Renal cortex interstitium (tissue), 11 donors: ENCODE measurements at regions not wholly inside any gene's neighbourhood (a gene's known extent, or its start where the extent isn't known, plus 50 kb on each side); places are given as distances from the start of the nearest gene placed in this dataset.
A peak's percentile ranks its signal among the peaks of the same experiment; 100 is the strongest.

Experiments
- DNase-seq, 11 donors: peaks; one replicate each; pipeline ENCODE4 v3.0.0-alpha.2; 2013; ENCODE audit warnings: low read depth in 9 of 11, low spot score in 4 of 11; ENCODE audit errors: extremely low read depth in 1 of 11

- peak in 1 of 11 donors; percentile 14 for DNase-seq
Measured at GRCh38 chr2:220270481-220271070, 643.1 kb downstream of the SLC4A3 start.

GRCh38 chr2:220272656-220273055 lies 645.2 kb downstream of the SLC4A3 start:
- no peak for DNase-seq

DNA sequence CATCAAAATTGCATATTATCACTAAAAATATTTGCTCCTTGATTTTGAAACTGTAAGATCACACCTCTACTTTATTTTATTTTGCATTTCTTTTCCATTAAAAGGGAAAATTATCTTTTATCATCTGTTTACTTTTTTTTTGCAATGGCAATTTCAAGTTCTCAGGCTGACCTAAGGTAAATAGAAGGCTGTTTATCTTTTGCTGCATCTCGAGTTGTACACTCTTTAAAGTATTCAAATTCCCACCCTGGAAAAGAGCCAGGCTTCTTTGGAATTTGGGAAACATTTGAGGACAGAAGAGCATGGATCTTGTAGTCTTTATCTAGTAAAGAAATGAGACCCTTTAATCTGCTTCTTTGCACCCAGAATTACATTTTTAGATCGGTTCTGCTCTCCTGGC lies 645.7 kb downstream of the SLC4A3 start:
- DNase-seq = no peak

DNA sequence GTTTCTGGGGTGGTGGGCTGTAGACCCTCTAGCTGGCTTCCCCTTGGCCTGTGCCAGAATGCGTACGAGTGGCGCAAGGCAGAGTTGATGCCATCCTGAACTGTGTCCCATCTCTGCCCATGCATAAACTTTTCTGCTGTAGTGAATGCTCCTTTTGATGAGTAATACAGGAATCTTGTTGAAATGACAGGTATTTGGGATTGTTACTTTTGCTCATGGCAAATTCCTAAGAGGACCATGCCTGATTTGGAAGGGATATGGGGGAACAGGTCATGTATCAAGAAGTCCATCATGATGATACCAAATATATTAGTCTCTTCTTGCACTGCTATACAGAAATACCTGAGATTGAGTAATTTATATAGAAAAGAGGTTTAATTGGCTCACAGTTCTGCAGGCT lies 648.0 kb downstream of the SLC4A3 start:
- no peak for DNase-seq

- no peak for DNase-seq
Measured at GRCh38 chr2:220276741-220277444, 649.5 kb downstream of the SLC4A3 start.

DNA sequence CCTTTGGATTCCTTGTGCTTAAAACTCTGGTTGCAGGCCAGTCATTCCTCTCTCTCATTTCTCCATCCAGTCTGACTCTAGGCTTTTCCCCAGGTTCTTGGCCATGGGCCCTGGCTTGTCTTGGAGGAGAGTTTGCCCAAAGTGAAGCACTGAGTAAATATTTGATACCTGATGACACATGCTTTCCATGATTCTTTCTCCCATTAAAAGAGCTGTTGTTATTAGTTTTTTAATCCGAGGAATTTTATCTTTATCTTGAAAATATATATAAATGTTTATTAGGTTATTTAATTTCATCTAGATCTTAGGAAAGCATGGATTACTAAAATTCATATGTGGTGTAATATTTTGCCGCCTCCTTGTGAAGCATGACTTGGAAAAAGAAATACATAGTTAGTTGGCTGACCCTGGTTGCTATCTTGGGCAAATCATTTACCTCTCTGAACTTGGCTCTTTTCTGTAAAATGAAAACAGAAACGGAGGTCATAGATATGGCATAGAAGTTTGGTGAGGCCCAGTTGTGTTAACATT lies 650.1 kb downstream of the SLC4A3 start:
- DNase-seq = no peak

GRCh38 chr2:220278022-220278421 lies 650.6 kb downstream of the SLC4A3 start:
- DNase-seq = no peak

GRCh38 chr2:220279372-220279771 lies 651.9 kb downstream of the SLC4A3 start:
- no peak for DNase-seq

DNA sequence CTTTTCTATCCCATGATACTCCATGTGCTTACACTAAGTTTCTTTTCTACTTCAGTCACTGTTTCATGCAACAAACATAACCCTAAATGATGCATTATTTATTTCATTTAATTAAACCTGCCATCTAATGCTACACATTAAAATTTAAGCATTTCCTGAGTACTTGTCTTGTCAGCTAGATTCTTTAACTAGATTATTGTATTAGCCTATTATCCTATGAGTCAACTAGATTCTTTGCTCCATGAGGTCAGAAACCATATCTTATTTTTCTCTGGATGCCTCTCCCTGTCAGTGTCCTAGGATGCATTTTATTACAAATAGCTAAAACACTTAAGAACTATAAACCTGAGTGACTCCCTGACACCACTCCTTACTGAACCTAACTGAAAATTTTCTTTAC lies 652.4 kb downstream of the SLC4A3 start:
- no peak for DNase-seq

- DNase-seq = no peak
Measured at GRCh38 chr2:220280736-220281135, 653.3 kb downstream of the SLC4A3 start.

GRCh38 chr2:220281771-220282170 lies 654.3 kb downstream of the SLC4A3 start:
- DNase-seq = no peak

GRCh38 chr2:220282236-220282635 lies 654.8 kb downstream of the SLC4A3 start:
- DNase-seq = no peak

DNA sequence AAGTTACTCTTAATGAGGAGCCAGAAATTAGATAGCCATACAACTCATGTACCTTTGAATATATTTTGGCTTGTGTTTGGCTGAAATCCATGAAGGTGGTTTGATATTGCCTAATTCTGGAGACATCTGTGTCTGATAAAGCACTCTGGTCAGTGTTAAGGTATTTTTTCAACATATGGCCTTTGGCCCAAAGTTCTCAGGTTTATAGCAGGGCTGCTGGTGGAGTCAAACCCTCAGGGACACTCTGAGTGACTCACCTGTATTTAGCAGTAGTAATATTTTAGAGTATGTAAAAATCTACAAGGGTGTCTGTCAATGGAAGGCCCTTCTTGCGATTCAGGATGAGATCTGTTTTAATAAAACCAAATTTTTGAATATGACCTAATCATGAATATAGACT lies 666.5 kb downstream of the SLC4A3 start:
- no peak for DNase-seq

DNA sequence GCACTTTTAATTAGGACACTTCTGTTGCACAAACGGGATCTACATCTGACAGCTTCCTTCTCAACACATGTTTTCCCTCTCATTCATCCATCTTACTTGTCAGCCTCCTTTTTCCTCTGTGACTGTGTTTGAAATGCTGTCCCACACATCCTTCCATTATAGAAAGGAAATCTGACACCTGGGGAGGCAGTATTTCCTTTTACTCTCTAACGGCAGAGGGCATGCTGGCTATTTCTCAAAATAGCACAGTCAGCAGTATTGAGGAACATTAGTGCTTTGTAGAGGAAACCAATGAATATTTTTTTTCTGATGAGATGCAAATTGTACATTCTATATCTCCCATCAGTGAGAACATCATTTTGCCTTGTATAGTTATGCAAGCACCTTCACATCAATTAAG lies 668.7 kb downstream of the SLC4A3 start:
- DNase-seq = peak; percentile 14 to 67 (median 40)

DNA sequence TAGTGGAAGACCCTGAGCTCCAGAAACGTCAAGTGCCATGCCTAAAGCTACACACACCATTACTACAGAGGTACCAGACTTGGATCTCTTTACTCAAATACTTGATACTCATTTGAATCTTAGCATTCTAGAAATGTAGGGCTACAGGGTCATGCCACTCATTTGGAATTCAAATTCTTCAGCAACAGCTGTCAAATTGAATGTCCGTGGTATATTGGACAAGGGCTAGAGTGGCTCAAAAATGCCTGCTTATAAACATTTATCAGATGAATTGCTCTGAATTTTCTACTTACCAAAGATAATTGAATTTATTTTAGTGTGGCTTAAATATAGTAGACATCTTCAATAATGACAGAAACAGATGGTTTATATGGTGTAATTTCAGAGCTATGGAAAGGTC lies 669.7 kb downstream of the SLC4A3 start:
- no peak for DNase-seq

DNA sequence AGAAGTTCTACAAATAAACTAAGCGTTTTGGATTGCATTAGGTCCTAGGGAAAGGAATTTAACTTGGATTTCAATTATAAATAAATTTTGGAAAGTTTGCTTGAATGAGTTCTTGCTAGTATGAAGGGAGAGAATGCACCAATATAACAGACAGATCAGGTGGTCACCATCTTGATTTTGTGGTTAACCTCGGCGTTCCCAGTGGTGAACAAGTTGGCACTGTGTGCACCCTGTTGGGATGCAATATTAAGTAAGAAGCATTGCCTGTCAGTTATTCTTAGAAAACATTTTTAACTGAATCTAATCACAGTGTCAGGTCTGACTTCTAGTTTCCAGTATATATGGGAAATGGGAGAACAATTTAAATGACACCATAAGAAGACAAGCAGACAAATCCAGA lies 673.4 kb downstream of the SLC4A3 start:
- no peak for DNase-seq

- DNase-seq = no peak
Measured at GRCh38 chr2:220302756-220303155, 675.3 kb downstream of the SLC4A3 start.

GRCh38 chr2:220309215-220309614 lies 681.8 kb downstream of the SLC4A3 start:
- no peak for DNase-seq

GRCh38 chr2:220310451-220310861 lies 683.0 kb downstream of the SLC4A3 start:
- DNase-seq = no peak

DNA sequence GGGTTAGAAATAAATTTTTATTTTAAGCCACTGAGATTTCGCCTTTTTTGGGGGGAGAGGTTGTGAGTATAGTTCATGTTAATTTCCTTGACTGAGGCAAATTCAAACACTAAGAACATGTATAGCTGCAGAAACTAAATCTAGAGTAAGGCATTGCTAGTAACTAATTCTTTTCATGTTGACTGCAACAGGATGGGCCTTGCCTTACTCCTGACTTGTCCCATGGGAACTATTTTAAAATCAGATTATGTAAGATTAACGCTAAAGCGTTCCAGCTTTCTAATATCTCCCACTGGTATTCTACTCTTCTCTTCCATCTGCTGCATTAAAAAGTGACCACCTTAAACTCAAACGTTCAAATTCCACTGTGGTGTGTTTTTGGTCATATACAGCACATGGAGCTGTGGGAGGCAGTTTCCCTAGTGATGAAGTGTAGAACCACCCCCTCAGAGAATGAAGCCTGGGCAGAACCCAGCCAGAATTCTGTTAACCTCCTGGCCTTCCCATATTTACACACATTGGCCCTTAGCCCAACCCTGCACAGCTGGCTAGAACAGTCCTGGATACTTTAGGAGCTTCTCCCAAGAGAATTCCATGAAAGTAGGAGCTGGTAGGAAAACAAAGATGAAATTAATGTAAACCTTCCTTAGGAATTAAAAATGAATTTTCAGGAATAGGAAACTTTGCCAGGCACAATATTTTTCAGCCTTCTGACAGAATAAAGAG lies 687.8 kb downstream of the SLC4A3 start:
- DNase-seq = peak; percentile 24 to 60 (median 46)
